Stimulated activated naive CD4-positive, alpha-beta T cell treated with Interleukin-2 at 50 U/mL for 16 hours (primary cell): ENCODE measurements at regions not wholly inside any gene's neighbourhood (a gene's known extent, or its start where the extent isn't known, plus 50 kb on each side); places are given as distances from the start of the nearest gene placed in this dataset.
A peak's percentile ranks its signal among the peaks of the same experiment; 100 is the strongest.
"Not testable (repeated sequence)": the region's sequence is repeated elsewhere in the genome, so short reads cannot be mapped to it uniquely, and the experiment has no call there.

ENCODE experiments used
- DNase-seq: peaks from one replicate; lab custom pipeline; 2025; lab: John Stamatoyannopoulos, UW

DNA sequence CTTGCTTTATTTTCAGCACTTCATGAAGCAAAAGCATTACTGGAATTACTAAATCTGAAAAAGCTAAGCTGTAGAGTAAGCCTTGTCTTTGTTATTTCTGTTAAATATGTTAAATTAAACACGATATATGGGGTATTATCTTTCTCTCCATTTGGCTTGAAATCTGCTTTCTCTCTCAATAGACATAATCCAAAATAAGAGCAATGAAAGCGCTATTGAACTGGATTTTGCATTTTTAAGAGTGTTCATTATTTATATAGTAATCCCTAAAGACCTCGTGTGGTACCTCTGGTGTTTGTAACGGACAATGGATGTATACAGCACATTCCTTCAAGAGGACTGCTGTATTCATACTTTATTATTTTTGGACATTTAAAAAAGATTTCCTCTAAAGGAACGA, 91.5 kb upstream of the KCNE2 start:
- no peak for DNase-seq

DNA sequence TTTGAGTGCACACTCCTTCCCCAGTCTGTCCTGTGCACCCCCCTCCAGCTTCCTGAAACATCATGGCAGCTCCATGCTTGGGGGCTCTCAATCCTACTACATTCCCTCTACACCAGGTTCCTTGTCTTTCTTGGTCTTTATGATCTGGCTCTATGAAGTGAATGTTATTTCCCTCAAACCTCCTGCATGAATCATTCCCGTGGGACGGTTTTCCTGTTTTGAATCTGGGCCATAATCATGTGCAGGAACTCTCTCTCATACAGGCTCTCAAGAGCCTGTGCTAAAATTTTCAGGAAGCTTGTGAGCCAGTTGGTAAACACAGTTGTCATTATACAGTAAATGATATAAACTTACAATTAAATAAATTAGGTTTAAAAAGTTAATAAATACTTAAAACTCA, 89.8 kb upstream of the KCNE2 start:
- no peak for DNase-seq

DNA sequence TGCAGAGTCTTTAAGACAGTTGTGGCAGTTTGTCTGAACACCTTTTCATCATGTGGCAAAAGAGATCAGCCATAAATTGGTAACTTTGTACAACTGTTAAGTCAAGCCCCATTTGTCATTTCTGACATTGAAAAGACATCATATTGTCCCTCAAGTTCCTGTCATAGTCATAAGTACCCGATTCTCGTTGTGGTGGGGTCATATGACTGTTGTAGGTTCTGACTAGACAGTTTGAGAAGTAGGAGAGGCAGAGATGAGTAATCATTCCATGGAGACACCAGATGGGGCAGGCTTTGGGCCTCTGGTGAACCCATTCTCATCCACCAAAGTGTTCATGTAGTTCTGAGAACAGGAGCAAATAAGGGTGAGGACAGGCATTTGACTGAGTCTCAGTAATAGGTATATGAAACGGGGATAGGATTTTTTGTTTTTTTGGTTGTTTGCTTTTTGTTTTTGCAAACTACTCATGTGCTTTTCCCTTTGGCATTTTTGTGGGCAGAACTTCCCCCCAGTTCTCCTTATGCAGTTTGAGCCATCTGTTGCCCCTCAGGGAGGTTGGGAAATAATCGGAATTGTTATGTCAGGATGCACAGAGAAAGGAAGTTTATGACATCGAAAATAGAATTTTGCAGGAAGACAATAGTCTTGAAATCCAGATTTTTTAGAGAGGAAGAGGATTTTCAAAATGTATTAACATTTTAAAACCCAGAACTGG, 86.9 kb upstream of the KCNE2 start:
- DNase-seq, result peak; percentile 5

DNA sequence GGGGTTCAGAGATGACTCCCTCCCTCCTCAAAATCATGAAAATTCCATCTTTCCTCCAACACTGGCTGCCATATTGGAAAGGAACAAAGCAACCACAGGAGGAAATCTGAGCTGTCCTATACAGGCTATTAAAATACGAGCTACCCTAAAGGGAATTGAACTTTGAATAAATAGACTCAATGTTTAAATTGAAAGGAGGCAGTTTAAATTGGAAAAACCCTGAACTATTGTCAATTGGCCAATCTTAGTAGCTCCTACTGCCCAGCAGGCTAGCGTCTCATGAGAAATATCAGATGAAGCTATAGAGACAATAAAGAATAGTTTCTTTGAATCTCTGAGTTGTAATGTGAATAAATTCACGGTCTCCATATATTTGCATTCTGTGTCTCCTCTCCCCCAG, 85.4 kb upstream of the KCNE2 start:
- DNase-seq, result no peak

DNA sequence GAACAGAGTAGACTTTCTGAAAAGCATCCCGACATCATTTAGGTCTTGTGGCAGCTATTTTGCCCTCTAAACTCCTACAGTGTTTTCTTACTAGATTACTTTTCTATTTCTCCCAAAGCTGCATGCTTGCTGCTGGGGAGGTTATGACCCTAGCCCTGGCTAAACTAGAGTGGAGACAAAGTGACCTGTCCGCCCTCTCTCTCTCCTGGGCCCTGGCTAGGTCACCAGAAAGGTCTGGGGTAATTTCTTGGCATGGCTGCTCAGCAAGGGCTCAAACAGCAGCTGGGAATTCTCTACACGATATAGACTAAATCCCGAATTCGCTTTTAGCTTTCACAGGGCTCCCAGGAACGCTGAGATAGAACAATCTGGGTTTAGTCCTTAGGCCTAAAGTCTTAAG, 84.5 kb upstream of the KCNE2 start:
- no peak for DNase-seq

DNA sequence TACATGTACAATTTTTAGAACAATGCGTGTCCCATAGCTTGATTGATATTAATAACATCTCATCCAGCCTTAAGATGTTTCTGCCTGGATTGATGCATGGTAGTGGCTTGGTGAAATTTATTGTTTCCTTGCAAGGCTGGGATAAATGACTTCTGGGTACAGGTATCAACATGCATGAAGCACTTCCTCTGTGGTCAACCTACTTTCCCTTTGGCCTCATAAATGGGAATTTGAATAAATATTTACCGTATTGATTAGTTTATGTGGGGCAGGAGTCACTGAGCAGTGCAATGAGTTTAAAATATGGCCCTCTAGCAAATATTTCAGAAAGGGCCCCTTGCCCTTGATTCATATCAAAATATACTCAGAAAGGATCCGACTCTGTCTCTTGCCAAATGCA, 83.9 kb upstream of the KCNE2 start:
- no peak for DNase-seq

DNA sequence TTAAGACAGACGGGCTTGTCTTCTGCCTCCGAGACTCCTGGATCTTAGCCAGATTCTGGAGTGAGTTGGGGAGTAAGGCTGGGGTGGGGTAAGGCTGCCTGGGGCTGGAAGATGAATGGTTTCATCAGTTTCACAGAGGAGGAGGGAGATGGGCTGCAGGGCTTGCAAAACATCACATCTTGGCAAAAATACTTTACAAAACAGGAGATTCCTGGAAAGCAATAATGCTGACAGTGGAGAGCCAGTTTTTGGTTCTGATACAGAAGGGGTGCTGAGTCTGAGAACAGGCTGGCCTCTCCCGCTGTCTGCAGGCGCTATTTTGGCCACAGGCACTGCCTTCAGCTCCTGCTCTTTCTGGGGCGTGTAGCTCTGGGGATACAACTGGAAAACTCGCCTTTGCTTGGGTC, 83.4 kb upstream of the KCNE2 start:
- no peak for DNase-seq

DNA sequence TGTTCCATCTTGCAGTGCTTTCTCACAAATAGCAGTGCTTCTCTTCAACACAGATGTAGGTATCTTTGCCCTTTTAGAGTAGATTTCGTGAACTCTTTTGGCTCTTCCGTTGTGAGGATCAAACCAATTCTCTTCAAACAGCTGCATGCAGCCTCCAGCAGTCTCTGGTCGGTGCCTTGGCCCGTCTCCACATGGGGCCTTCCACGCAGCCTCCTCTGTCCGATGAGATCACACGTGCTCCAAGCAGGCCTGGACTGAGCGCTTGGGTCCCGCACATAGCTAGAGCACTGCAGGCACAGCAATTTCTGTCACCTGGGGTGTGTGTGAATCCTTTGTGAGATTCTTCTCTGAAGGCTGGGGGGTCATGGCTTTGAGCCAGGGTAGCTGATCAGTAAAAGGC, 82.8 kb upstream of the KCNE2 start:
- DNase-seq, result no peak

DNA sequence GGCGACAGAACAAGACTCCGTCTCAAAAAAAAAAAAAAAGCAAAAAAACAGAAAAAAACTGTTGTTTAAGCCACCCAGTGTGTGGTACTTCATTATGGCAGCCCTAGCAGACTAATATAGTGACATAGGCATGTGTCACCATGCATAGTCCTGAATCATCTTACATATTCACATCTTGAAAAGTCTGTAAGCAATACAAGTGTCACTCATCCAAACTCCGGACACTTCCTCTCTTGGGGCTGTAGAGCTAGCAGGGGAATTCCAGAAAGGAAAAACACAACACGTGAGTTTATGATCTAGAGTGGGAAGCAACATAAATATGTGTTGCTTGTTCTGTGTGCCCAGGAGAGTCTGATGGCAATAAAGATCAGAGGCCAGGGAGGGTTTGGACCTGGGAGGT, 81.6 kb upstream of the KCNE2 start:
- no peak for DNase-seq

DNA sequence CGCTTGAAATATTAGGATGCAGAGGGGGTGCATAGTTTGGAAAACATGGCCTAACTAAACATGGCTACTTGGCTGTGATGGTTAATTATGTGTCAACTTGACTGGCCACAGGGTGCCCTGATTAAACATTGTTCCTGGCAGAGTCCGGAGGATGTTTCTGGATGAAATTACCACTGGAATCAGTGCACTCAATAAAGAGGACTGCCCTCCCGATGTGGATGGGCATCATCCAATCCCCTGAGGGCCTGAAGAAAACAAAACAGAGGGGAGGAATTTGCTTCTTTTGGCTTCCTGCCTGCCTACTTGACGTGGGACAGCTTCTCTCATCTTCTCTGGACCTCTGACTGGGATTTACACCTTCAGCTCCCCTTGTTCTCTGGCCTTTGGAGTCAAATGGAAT, 79.1 kb upstream of the KCNE2 start:
- DNase-seq, result no peak

DNA sequence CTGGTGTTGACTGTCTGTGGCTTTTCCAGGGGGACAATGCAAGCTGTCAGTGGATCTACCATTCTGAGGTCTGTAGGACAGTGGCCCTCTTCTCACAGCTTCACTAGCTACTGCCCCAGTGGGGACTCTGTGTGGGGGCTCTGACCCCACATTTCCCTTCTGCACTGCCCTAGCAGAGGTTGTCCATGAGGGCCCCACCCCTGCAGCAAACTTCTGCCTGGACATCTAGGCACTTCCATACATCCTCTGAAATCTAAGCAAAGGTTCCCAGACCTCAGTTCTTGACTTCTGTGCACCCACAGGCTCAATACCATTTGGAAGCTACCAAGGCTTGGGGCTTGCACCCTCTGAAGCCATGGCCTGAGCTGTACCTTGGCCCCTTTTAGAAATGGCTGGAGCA, 75.8 kb upstream of the KCNE2 start:
- not testable (repeated sequence) for DNase-seq

DNA sequence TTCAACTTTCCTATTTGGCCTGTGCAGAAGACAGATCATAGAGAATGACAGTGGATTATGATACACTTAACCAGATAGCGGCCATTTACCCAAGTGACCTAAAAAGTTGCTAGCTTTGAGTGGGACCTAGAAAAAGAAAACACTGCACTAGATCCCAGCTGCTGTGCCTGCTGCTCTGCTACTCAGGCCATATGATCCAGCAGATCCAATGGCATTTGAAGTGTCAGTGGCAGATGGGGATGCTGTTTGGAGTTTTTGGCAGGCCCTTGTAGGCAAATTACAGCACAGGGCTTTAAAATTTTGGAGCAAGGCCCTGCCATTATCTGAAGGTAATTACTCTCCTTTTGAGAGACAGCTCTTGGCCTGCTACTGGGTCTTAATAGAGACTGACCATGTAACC, 74.0 kb upstream of the KCNE2 start:
- DNase-seq, result no peak

DNA sequence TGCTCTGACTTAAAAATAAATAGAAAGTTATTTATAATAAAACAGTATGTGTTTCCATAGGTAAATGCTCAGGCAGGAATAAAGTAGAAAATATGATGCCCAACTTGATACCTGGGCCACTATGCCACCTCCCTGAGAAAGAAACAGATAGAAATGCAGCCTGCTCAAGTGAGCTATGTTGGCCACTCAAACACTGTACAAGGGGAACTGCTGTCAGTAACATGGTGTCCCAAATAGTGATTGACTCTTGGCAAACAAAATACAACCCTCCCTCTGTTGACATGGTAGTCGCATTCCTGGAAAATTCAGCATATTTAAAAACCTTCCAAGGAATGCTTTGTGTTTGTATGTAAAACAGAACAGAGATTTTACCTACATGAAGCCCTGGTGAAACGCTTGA, 66.9 kb upstream of the KCNE2 start:
- no peak for DNase-seq

DNA sequence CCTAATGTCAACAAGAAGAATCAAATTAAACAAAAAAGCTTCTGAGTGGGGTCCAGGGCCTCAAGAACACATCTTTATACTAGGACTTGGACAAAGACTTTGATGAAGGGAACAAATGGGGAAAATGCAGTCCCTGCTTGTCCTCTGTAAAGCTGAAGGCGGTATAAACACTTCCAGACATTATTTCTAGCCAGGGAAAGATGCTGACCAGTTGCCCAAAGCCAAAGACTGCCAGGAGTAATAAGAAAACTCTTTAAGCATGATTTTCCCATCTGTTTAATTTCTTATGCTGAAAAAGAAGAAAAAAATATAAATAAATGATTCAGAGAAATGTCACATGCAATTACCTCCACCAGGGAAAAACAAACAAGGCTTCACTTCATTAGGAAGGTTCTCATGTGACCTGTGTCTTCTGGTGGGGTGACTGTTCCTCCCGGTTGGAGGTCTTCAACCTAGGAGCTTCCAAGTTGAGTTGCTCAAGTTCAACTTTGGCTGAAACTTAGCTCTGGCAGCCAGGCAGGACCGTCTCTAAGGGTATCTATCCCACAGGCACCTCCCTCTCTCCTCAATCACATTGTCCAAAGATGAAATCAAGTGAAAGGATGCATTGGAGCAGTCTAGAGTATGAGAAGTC, 65.2 kb upstream of the KCNE2 start:
- DNase-seq, result no peak

DNA sequence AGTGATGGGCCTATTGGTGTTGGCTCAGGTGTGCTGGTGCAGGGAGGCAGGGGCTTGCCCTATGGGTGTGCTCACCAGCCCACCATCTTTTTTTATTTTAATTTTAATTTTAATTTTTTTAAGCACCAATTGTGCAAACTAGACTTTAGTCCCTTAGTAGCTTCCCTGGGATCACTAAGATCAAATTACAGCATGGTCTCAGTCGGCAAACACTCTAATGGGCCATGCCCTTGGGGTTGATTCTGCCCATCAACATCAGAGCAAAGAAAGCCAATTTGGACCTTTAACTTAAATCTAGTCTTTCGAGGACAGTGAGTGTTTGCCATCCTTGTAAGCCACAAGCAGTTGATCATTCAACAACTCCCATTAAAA, 64.7 kb upstream of the KCNE2 start:
- no peak for DNase-seq

DNA sequence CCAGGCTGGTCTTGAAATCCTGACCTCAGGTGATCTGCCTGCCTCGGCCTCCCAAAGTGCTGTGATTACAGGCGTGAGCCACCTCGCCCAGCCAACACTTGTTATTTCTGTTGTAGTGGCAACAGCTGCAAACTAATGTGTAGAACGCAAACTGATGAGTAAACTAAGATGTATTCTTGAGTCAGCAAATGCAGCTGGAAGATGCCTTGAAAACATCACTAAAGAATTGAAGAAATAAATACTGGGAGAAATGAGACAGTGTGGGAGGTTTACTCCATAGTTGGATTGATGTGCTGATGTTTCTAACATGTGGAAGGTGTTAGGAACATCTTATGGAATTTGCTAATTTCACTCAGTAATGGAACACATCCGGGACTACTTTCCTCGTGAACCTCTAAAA, 61.3 kb upstream of the KCNE2 start:
- DNase-seq, result no peak

DNA sequence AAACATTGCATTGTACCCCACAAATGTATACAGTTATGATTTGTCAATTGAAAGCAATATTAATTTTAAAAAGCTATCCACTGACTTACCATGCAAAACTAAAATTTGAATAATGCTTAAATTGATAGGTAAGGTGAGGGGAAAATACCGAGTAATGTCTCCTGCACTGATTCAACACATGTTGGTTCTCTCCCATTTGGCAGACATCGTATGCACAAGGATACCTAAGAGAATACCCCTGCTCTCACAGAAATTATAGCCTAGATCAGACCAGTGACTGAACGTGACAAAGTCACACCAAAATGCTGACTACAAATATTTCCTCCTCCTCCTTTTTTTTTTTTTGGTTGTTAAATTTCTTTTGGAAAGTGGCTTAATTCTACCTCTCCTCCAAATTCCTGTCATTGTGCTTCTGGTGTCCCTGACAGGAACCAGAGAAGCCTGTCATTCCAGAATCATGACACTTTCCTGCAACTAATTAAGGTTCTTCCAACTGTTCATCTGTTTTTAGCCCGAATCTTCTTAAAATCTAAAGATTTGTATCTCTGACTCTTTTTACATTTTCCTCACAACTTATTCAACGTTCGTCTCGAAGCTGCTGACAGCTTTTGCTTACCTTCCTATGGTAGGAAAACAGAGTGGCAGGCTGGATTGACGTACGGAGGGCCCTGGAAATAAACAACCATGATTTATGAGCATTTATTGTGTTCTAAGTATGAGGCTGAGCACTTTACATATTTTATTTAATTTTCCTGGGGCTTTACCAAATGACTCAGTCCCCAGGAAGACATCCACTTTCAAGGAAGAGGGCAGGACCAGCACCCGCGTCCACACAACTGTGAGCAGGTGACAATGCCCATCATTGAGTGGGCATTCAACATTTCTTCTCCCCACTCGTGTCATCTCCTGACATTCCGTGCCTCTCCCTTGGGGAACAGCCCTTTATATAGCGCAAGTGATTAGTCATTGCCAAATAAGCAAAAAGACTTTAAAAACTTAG, 57.9 kb upstream of the KCNE2 start:
- no peak for DNase-seq

DNA sequence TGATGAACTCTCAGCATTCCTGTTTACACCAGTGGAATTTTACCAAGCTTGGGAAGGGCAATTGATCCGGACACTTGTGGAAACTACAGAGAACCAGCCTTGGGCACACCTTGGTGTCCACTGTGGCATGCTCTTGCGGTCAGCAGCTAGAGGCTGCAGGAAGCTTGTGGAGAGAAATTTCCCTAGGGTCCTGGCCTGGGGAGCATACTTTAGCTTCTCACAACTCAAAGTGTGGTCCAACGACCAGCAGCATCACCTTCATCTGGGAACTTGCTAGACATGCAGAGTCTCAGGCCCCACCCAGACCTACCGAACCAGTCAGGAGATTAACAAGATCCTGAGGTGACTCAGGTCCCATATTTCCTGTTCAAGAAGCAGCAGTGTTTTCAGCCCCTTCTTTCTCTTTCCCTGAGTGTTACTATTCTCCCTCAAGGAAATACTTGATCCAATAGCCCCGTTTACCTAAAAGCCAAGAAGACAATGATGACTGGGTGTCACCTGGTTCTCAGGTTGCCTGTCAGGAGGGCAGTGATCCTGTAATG, 55.7 kb upstream of the KCNE2 start:
- DNase-seq, result no peak

DNA sequence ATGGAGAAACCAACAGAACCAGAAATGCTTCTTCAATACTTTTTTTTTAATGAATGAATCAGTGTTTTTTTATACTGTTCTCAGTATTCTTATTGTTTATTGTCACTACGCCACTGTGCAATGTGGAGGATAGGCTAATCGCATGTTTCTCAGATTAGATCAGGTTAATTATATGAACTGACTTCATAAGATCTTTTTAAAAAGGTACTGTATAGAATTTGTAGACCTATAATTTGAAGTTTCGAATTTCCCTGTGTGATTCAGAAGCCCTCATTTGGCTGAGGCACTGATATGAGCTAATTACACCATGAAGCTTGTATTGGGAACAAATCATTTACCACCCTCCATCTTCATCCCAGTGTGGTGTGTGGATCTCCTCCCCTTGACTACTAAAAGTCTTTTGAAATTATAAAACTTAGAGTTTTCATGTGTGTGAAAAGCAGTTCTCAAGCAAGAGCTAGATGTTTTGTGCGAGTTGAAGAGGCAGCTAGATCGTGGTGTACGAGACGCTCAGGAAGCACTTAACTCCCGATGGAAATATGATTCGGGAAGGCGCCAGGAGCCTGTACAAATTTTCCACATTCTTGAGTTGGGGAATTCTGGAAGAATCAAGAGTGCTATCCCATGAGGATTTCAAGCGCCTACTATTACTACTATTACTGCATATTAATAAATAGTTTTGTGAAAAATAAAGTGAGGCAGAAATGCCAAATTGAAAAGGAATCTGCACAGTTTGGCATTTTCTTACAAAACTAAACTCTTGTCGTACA, 52.1 kb upstream of the KCNE2 start:
- no peak for DNase-seq

DNA sequence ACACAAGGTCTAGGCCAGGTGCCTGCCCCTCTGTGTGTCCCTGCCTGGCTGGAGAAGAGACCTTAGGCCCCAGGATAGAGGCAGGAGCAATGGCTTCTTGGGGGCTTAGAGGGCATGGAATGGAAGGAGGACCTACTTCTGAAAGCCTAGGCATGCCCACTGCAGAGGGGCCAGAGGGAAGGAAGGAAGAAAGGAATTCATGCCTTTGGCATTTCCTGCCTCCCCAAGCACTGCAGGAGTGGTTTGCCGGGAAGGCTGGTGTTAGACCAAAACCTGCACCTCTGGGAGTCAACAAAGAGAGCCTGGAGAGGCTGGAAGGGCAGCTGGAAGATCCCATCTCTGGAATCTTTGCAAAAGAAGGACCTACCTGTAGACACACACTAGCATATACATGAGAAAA, 50.7 kb upstream of the KCNE2 start:
- DNase-seq, result no peak
